ENCODE measurements at regions not wholly inside any gene's neighbourhood (a gene's known extent, or its start where the extent isn't known, plus 50 kb on each side); places are given as distances from the start of the nearest gene placed in this dataset.

GRCh38 chr16:51210087-51210486 lies 59.0 kb upstream of the SALL1 start:
- DNase-seq = no peak

- no peak for DNase-seq
Measured at GRCh38 chr16:51201604-51202003, 50.5 kb upstream of the SALL1 start.
